HG03575 (cell line): ENCODE measurements at regions not wholly inside any gene's neighbourhood (a gene's known extent, or its start where the extent isn't known, plus 50 kb on each side); places are given as distances from the start of the nearest gene placed in this dataset.
"Not testable (repeated sequence)": the region's sequence is repeated elsewhere in the genome, so short reads cannot be mapped to it uniquely, and the experiment has no call there.

Source experiments
- ATAC-seq: cut with Tn5 transposase; IDR thresholded peaks from one replicate; pipeline ENCODE4 v1.9.1; 2021; ENCODE audit not compliant: unreplicated experiment, insufficient number of reproducible peaks, low FRiP score; ENCODE audit errors: extremely low read depth

- not testable (repeated sequence) for ATAC-seq
These were observed 95.7 kb upstream of the MYO10 start for GRCh38 chr5:17031659-17032277.

DNA sequence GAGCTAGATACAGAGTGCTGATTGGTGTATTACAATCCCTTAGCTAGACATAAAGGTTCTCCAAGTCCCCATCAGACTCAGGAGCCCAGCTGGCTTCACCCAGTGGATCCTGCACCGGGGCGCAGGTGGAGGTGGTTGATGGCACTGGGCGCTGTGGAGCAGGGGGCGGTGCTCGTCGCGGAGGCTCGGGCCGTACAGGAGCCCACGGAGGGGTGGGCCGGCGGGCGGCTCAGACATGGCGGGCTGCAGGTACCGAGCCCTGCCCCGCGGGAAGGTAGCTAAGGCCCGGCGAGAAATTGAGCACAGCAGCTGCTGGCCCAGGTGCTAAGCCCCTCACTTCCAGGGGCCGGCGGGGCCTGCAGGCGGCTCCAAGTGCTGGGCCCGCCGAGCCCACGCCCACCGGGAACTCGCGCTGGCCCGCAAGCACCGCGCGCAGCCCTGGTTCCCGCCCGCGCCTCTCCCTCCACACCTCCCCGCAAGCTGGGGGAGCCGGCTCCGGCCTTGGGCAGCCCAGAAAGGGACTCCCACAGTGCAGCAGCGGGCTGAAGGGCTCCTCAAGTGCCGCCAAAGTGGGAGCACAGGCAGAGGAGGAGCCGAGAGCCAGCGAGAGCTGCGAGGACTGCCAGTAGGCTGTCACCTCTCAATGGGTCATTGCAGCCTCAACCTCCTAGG is 96.4 kb upstream of the MYO10 start:
- ATAC-seq = not testable (repeated sequence)

- ATAC-seq = not testable (repeated sequence)
These were observed 98.9 kb upstream of the MYO10 start for GRCh38 chr5:17034992-17035391.

DNA sequence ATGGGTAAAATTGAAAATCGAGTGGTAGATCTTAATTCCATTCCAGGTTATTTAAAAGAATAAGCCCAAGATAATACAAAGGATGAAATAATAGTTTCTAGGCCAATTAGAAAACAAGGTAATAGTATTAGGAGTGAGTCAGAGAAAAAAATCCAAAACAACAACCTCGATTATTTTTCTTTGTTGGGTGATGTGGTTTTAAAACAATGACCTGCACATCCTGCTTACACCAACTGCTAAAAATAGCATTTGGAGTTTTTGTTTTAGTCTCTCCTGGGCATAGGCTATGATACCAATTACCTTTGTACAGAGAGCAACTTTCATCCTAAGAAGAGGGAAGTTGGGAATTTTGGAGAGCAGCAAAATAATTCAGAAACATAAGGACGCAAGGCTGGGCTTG is 101.7 kb upstream of the MYO10 start:
- no peak for ATAC-seq

- ATAC-seq = no peak
These were observed 103.1 kb upstream of the MYO10 start for GRCh38 chr5:17039170-17039569.

GRCh38 chr5:17042041-17042440 is 106.0 kb upstream of the MYO10 start:
- ATAC-seq = no peak

GRCh38 chr5:17046320-17046719 is 110.2 kb upstream of the MYO10 start:
- ATAC-seq = no peak

DNA sequence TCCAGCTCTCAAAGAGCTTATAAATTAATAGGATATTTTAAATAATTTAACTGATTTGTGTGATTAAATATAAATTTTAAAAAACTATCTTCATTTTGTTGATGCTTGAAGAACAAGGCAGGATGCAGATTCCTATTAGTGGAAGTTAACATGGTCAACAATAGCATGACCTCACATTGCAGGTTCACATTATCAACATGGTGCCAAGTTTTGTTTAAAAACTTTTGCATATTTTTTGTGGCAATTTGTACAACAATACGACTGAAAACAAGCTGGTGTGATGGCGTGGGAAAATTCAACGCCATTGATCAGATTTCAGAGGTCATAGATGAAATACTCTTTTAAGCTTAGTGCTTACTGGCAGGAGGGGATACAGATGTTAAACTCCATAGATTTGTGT is 114.1 kb upstream of the MYO10 start:
- ATAC-seq = no peak

GRCh38 chr5:17054911-17055310 is 118.8 kb upstream of the MYO10 start:
- ATAC-seq = no peak

GRCh38 chr5:17056141-17056631 is 120.1 kb upstream of the MYO10 start:
- no peak for ATAC-seq

DNA sequence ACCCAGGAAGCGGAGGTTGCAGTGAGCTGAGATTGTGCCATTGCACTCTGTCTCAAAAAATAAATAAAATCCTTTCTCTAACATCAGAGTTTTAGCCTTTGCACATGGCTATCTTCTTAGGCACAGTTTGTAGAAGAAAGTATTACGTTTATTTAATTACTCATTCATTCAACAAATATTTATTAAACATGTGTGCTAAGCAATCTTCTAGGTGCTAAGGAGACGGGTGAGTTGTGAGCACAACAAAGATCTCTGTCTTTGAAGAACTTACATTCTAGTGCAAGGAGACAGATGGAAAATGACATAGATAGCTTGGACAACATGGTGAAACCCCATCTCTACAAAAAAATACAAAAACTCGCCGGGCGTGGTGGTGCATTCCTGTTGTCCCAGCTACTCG is 122.3 kb upstream of the MYO10 start:
- no peak for ATAC-seq

GRCh38 chr5:17061973-17062470 is 125.9 kb upstream of the MYO10 start:
- ATAC-seq = no peak

- ATAC-seq = not testable (repeated sequence)
These were observed 126.7 kb upstream of the MYO10 start for GRCh38 chr5:17062741-17063140.

DNA sequence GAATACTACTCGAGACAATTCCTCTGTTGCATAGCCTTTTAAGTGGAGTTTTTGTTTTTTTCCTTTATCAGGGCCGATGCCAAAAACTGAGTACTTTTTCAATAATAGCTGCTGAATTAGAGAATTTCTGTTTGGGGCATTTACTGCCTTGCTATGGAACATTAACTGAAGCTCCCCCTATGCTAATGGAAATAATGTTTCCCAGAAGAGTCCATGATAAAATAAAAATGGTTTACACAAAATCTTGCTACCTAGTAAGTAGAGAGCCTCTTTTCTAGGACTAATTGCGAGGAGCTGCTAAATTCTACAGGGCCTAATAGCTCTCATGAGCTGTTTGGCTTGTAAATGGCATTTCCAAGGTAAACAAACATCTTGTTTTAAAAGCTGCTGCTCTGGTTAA is 128.2 kb upstream of the MYO10 start:
- no peak for ATAC-seq

DNA sequence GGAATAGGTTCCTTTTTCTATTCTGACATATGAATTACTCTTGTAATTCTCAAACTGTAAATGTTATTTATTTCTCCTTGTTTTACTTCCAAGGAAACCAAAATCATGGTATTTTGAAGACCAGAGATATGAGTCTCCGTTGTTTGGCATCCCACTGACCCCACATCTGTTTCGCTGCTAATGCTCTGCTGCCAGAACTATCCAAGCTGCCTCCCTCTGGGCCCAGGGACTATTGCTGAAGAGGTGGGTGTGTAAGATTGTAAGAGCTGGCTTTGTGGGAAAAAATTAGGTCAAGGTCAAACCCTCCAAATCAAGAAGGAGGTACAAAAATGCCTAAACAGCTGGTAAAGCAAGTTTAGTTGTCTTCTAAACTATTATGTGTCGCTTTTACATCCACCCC is 129.4 kb upstream of the MYO10 start:
- ATAC-seq = no peak

- not testable (repeated sequence) for ATAC-seq
These were observed 129.9 kb upstream of the MYO10 start for GRCh38 chr5:17066026-17066425.

DNA sequence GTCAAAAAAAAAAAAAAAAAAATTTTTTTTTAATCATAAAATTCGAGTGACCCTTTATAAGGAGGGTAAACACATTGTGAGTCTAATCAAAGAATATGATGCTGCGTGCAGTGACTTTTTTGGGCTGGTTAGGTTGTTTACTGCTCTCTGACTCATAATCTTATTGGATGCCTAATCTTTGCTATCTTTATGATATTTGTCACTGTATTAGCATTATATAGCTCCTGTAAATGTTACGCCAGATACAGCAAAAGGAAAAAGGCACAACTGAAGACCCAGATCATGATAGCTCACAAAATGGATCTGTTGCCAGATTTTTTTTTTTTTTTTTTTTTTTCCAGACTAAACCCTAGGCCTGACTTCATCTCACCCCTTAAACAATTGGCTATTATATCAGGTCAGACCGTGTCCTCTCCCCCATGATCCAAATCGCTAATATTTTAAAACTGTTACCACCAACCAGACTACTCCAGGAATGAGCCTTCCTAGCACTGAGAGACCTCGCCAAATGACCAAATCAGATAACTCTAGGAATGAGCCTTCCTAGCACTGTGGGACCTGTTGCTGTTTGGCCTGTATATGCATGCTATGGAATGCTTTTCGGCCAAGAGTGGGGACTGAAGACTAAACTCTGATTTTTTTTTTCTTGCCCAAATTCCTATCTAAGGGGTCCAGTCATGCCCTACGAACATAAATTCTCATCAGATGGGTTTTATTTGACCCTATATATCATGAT is 131.7 kb upstream of the MYO10 start:
- ATAC-seq = no peak

- no peak for ATAC-seq
These were observed 134.0 kb upstream of the MYO10 start for GRCh38 chr5:17069995-17070511.

DNA sequence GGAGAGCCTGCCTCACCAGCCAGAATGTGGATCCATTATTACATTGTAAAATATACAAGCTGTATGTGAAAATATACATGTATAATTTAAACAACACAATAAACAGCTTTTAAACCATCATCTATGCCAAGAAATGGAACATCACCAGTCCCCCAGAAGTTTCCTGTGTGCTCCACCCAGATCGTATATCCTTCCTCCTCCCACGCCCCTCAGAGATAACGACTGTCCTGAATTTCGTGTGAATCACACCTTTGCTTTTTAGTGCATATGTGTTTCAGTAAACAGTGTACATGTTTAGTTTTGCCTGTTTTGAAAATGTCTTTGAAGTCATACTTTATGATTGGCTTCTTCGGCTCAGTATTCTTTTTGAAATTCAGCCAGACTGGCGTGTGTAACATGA is 134.6 kb upstream of the MYO10 start:
- no peak for ATAC-seq

DNA sequence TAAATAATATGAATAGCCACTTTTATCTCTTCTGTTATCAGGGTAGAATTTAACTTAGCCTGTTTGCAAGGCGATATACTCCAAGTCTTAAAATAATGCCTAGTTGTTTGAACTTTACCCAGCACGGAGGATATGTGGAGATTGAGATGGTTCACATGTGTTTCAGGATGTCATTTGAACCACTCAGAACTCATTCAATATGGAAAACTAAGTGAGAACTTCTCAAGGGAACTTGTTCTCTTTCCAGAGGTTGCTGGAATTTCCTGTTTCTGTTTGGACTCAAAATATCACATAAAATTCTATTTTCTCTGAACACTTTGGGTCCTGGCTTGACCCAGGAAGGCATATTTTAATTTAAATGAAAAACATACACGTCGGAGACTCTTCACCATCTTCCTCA is 139.1 kb upstream of the MYO10 start:
- no peak for ATAC-seq
